AG08396 (cell line): ENCODE measurements at regions not wholly inside any gene's neighbourhood (a gene's known extent, or its start where the extent isn't known, plus 50 kb on each side); places are given as distances from the start of the nearest gene placed in this dataset.

Source experiments
- DNase-seq: peaks from one replicate; pipeline ENCODE4 v3.0.0; 2012; ENCODE audit warnings: low spot score, mixed read lengths

- DNase-seq: no peak
Observed at GRCh38 chr2:45211636-45212035, 202.4 kb upstream of the SIX2 start.

GRCh38 chr2:45210462-45211195 is 201.4 kb upstream of the SIX2 start:
- DNase-seq: no peak

- DNase-seq: no peak
Observed at GRCh38 chr2:45209875-45210274, 200.6 kb upstream of the SIX2 start.

GRCh38 chr2:45209302-45209701 is 200.1 kb upstream of the SIX2 start:
- DNase-seq: no peak

GRCh38 chr2:45207101-45207500 is 197.8 kb upstream of the SIX2 start:
- DNase-seq: no peak

- no peak for DNase-seq
Observed at GRCh38 chr2:45205985-45206384, 196.7 kb upstream of the SIX2 start.

GRCh38 chr2:45205480-45205879 is 196.2 kb upstream of the SIX2 start:
- DNase-seq: no peak

GRCh38 chr2:45203400-45203799 is 194.1 kb upstream of the SIX2 start:
- no peak for DNase-seq

GRCh38 chr2:45199973-45200372 is 190.7 kb upstream of the SIX2 start:
- no peak for DNase-seq

- no peak for DNase-seq
Observed at GRCh38 chr2:45195916-45196315, 186.7 kb upstream of the SIX2 start.

GRCh38 chr2:45194596-45194995 is 185.3 kb upstream of the SIX2 start:
- DNase-seq: no peak

GRCh38 chr2:45193581-45193980 is 184.3 kb upstream of the SIX2 start:
- DNase-seq: no peak

GRCh38 chr2:45192991-45193390 is 183.7 kb upstream of the SIX2 start:
- DNase-seq: no peak

GRCh38 chr2:45192481-45192880 is 183.2 kb upstream of the SIX2 start:
- DNase-seq: no peak

- no peak for DNase-seq
Observed at GRCh38 chr2:45191976-45192375, 182.7 kb upstream of the SIX2 start.

GRCh38 chr2:45191146-45191863 is 182.1 kb upstream of the SIX2 start:
- DNase-seq: no peak

GRCh38 chr2:45190481-45190942 is 181.3 kb upstream of the SIX2 start:
- peak; percentile 64 for DNase-seq

- no peak for DNase-seq
Observed at GRCh38 chr2:45184606-45185005, 175.4 kb upstream of the SIX2 start.

GRCh38 chr2:45182667-45183295 is 173.5 kb upstream of the SIX2 start:
- no peak for DNase-seq

GRCh38 chr2:45180779-45181178 is 171.5 kb upstream of the SIX2 start:
- DNase-seq: no peak

GRCh38 chr2:45180033-45180746 is 170.9 kb upstream of the SIX2 start:
- DNase-seq: no peak

- no peak for DNase-seq
Observed at GRCh38 chr2:45178854-45179253, 169.6 kb upstream of the SIX2 start.
